ENCODE measurements at regions not wholly inside any gene's neighbourhood (a gene's known extent, or its start where the extent isn't known, plus 50 kb on each side); places are given as distances from the start of the nearest gene placed in this dataset.

DNA sequence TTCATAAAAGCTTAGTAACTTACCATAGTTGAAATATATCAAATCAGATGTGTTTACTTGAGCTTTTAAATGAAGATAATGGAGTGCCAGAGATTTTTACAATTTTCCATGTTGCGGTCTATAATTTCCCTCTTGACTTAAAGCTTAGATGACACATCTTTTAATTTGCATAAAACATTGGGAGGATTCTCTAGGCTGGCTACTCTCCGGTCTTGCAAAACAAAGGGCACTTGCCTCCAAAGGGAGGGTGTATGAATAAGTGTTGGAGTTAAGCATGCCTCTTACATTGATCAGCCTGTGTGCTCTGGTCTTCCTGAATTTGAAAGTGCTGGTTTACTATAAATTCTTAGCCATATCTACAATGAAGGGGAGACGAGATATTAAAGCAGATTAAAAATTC, 336.4 kb upstream of the NAV3 start:
- H3K36me3 Mint-ChIP-seq (ENCODE audit: insufficient read depth, unreplicated experiment) = no peaks in the 10 kb centered on the region
- CTCF ChIA-PET = no interaction called here
- no peaks in the 10 kb centered on the region for H3K4me1 Mint-ChIP-seq (ENCODE audit: insufficient read depth, unreplicated experiment)
- no peak overlapping the region for H3K4me3 Mint-ChIP-seq (ENCODE audit: unreplicated experiment)
- BruUV-seq (replicated peaks) = no TSS peak
- POLR2A ChIA-PET = interaction anchor here (0.7 to 1.0 kb wide), 2 partner anchors 28 to 202 kb away, joined by 3 read pairs; no protein-coding TSS in a partner anchor
- no peaks in the 10 kb centered on the region for H3K9me3 Mint-ChIP-seq (ENCODE audit: unreplicated experiment)
- TF ChIP-seq, protein P1, sequence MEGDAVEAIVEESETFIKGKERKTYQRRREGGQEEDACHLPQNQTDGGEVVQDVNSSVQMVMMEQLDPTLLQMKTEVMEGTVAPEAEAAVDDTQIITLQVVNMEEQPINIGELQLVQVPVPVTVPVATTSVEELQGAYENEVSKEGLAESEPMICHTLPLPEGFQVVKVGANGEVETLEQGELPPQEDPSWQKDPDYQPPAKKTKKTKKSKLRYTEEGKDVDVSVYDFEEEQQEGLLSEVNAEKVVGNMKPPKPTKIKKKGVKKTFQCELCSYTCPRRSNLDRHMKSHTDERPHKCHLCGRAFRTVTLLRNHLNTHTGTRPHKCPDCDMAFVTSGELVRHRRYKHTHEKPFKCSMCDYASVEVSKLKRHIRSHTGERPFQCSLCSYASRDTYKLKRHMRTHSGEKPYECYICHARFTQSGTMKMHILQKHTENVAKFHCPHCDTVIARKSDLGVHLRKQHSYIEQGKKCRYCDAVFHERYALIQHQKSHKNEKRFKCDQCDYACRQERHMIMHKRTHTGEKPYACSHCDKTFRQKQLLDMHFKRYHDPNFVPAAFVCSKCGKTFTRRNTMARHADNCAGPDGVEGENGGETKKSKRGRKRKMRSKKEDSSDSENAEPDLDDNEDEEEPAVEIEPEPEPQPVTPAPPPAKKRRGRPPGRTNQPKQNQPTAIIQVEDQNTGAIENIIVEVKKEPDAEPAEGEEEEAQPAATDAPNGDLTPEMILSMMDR (IDR thresholded peaks at IDR 0.05; ENCODE audit: unreplicated experiment) = no peak
- no peak for DNase-seq (ENCODE audit: unreplicated experiment)
- H3K27ac Mint-ChIP-seq (ENCODE audit: low read depth, unreplicated experiment) = no peak overlapping the region
- intact Hi-C loops (cut with micrococcal nuclease) = no loop called here
- H3K27me3 Mint-ChIP-seq (ENCODE audit: insufficient read depth, unreplicated experiment) = no peaks in the 10 kb centered on the region

DNA sequence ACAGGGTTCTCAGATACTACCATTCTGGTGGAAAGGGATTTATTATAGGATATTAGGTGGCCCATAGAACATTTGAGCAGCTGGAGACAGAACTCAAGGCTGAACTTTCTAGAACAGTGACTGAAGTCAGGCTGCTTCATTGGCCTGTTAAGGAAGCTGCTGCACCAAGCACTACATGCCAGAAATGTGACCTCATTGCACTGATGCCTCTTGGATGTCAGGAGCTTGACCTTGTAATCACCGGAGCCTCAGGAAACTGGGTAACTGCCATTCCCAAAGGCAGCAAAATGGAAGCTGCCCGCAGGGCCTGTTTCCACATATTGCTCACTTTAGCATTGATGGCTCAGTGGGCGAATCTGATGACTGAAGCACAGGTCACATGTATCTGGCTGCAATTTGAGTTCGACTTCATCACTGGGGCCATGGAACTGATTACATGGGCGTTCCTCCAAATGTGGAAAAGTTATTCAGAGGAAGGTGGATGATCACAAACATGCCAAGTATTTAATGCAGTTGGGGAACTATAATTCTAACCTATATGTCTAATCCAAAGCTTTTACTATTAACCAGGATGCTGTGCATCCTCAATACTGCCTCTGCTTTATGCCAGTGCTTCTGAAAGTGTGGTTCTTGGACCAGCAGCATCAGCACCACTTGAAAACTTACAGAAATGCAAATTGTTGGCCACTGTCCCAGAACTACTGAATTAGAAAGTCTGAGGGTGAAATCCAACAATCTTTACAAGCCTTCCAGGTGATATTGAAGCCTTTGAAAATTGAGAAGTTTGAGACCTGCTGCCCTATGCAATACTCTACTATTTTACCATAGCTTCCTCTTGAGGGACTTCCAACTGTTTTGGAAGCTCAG, 337.2 kb upstream of the NAV3 start:
- TF ChIP-seq, protein P1 (IDR thresholded peaks at IDR 0.05; ENCODE audit: unreplicated experiment) = no peak
- Mint-ChIP-seq H3K27ac (ENCODE audit: low read depth, unreplicated experiment) (no peak overlapping the region), H3K36me3 (ENCODE audit: insufficient read depth, unreplicated experiment) (no peaks in the 10 kb centered on the region), H3K9me3 (ENCODE audit: unreplicated experiment) (no peaks in the 10 kb centered on the region), H3K27me3 (ENCODE audit: insufficient read depth, unreplicated experiment) (no peaks in the 10 kb centered on the region), H3K4me3 (ENCODE audit: unreplicated experiment) (no peak overlapping the region), H3K4me1 (ENCODE audit: insufficient read depth, unreplicated experiment) (no peaks in the 10 kb centered on the region)
- no peak for DNase-seq (ENCODE audit: unreplicated experiment)
- ChIA-PET POLR2A (interaction anchor here (0.9 kb wide), 1 partner anchor 304 kb away, joined by 3 read pairs; no protein-coding TSS in a partner anchor), CTCF (interaction anchor here (0.6 kb wide), 1 partner anchor 937 kb away, joined by 3 read pairs; no protein-coding TSS in a partner anchor)
- BruUV-seq (replicated peaks) = no TSS peak
- intact Hi-C loops (cut with micrococcal nuclease) = no loop called here

DNA sequence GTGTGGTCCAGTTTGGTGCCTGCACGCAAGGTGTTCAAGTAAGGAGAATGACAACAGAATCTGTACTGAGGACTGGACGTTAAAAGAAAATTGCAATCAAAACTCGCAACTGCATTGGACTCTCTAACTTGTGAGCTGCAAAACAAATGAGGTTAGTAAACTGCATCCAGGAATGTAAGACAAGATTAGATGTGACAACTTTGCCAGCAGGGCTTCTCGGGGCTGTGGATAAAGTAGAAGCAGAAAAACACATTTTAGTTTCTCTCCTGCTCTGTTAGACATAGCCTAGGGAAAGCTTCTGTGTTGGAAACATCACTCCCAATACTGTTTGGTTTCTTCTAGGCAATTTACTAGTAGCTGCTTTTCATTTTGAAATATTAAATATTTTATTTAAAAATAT, 338.2 kb upstream of the NAV3 start:
- Mint-ChIP-seq H3K4me1 (ENCODE audit: insufficient read depth, unreplicated experiment) (no peaks in the 10 kb centered on the region), H3K9me3 (ENCODE audit: unreplicated experiment) (no peaks in the 10 kb centered on the region), H3K27ac (ENCODE audit: low read depth, unreplicated experiment) (no peak overlapping the region), H3K27me3 (ENCODE audit: insufficient read depth, unreplicated experiment) (no peaks in the 10 kb centered on the region), H3K36me3 (ENCODE audit: insufficient read depth, unreplicated experiment) (no peaks in the 10 kb centered on the region), H3K4me3 (ENCODE audit: unreplicated experiment) (no peak overlapping the region)
- no peak for DNase-seq (ENCODE audit: unreplicated experiment)
- CTCF ChIA-PET = interaction anchor here (0.6 kb wide), 1 partner anchor 938 kb away, joined by 3 read pairs; no protein-coding TSS in a partner anchor
- POLR2A ChIA-PET = interaction anchor here (0.7 kb wide), 1 partner anchor 8 kb away, joined by 5 read pairs; no protein-coding TSS in a partner anchor
- TF ChIP-seq, protein P1 (IDR thresholded peaks at IDR 0.05; ENCODE audit: unreplicated experiment) = no peak
- intact Hi-C loops (cut with micrococcal nuclease) = no loop called here
- no TSS peak for BruUV-seq (replicated peaks)

DNA sequence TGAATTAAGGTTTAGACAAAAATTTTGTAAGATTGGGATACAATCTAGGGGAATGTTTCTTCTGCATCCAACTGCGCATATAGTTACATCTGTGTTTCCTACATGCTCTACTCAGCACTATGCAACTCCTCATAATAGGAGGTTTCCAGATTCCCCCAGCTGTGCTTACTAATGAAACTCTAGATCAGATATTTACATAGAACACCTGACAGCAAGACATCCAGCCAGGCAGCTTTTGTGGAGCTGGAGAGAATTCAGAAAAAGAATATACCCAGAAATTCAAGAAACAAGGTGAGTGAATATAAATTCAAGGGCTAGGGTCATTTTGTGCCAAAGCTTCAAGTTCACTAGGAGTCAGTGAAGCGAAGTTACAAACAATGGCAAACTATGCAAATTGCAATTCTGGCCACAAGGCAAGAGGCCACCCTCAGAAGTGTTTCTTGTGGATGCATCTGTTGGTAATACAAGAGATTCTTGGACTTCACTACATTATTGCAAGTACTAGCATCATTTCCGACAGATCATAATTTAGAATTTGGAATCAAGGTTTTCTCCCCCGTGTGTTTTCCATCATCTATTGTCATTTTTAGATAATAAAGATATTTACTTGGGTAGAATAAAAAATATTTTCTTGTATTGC, 341.2 kb upstream of the NAV3 start:
- H3K36me3 Mint-ChIP-seq (ENCODE audit: insufficient read depth, unreplicated experiment) = no peaks in the 10 kb centered on the region
- intact Hi-C loops (cut with micrococcal nuclease) = no loop called here

More for the DNA sequence above, 341.2 kb upstream of the NAV3 start:
- H3K27ac Mint-ChIP-seq (ENCODE audit: low read depth, unreplicated experiment) = no peak overlapping the region
- H3K4me3 Mint-ChIP-seq (ENCODE audit: unreplicated experiment) = no peak overlapping the region
- CTCF ChIA-PET = no interaction called here
- no peaks in the 10 kb centered on the region for H3K27me3 Mint-ChIP-seq (ENCODE audit: insufficient read depth, unreplicated experiment)
- no peaks in the 10 kb centered on the region for H3K4me1 Mint-ChIP-seq (ENCODE audit: insufficient read depth, unreplicated experiment)
- no TSS peak for BruUV-seq (replicated peaks)
- no peaks in the 10 kb centered on the region for H3K9me3 Mint-ChIP-seq (ENCODE audit: unreplicated experiment)
- POLR2A ChIA-PET = no interaction called here
- TF ChIP-seq, protein P1 (IDR thresholded peaks at IDR 0.05; ENCODE audit: unreplicated experiment) = no peak
- no peak for DNase-seq (ENCODE audit: unreplicated experiment)
